Psoas muscle (tissue), 7 donors: ENCODE measurements at regions not wholly inside any gene's neighbourhood (a gene's known extent, or its start where the extent isn't known, plus 50 kb on each side); places are given as distances from the start of the nearest gene placed in this dataset.

Experiments used
- ATAC-seq, 4 donors: fragments of 200-7000 bp; cut with Tn5 transposase; one replicate each; pipeline ENCODE4 v1.9.1; 2020; ENCODE audit warnings: moderate library complexity in 3 of 4, mild to moderate bottlenecking in 2 of 4
- DNase-seq, 2 donors: peaks; one replicate each; pipeline ENCODE4 v3.0.0-alpha.2; 2020
- H3K27ac ChIP-seq: fragments of 200-600 bp; one replicate; pipeline ENCODE4 v1.8.0; 2022
- H3K27me3 ChIP-seq, 3 donors: fragments of 200-600 bp in 1 of 3; one replicate each; pipeline versions ENCODE4 v1.6.1 to v1.8.0; 2013 to 2022; ENCODE audit warnings: low read length in 2 of 3, mild to moderate bottlenecking in 2 of 3, moderate library complexity in 1 of 3; ENCODE audit not compliant: insufficient read depth in 3 of 3
- H3K36me3 ChIP-seq, 2 donors: fragments of 200-600 bp in 1 of 2; one replicate each; pipeline versions ENCODE4 v1.6.1 to v1.8.0; 2013 to 2022; ENCODE audit warnings: low read depth in 1 of 2, mild to moderate bottlenecking in 1 of 2, moderate library complexity in 1 of 2; ENCODE audit not compliant: insufficient read depth in 1 of 2
- H3K4me1 ChIP-seq: fragments of 200-600 bp; one replicate; pipeline ENCODE4 v1.8.0; 2022
- H3K4me3 ChIP-seq: fragments of 200-600 bp; one replicate; pipeline ENCODE4 v1.8.0; 2022; ENCODE audit warnings: mild to moderate bottlenecking
- H3K9me3 ChIP-seq: fragments of 200-600 bp; one replicate; pipeline ENCODE4 v1.8.0; 2022
- CTCF ChIP-seq: fragments of 200-600 bp; IDR thresholded peaks from one replicate; pipeline ENCODE4 v1.8.0; 2022; ENCODE audit warnings: antibody characterized with exemption
- WGBS, 3 donors: extraction: QIAGEN DNeasy Blood & Tissue Kit; methylation state at CpG; one replicate each; pipeline versions ENCODE4 v1.1.6 to v1.1.7; 2013; 5-methylcytosine and 5-hydroxymethylcytosine counted together
- intact Hi-C, 2 donors: fragments of 100-400 bp; cut with DNase I; formaldehyde crosslinking; loops; one replicate each; pipeline versions ENCODE4 v1.11.0 to v1.14.2; 2022
- donor health status: healthy with polysubstance abuse.
- donor health status: DM: no; HTN: no; CAD: no; lungs with moderate emphysema.
- donor health status: Bipolar disorder and iron deficiency.
- donor health status: healthy.
- donor health status: DM: yes; HTN: yes; CAD: no.
- donor health status: DM: no; HTN: no; CAD: no.
- donor health status: DM: yes; HTN: yes; CAD: no.

- ATAC-seq (no peak), DNase-seq (no peak)
- WGBS, 3 donors, result 38 to 52% (median 43%) methylated on average over 4 of the region's 4 CpGs
These were observed 1083.5 kb upstream of the TENM4 start for GRCh38 chr11:80524349-80524748.

DNA sequence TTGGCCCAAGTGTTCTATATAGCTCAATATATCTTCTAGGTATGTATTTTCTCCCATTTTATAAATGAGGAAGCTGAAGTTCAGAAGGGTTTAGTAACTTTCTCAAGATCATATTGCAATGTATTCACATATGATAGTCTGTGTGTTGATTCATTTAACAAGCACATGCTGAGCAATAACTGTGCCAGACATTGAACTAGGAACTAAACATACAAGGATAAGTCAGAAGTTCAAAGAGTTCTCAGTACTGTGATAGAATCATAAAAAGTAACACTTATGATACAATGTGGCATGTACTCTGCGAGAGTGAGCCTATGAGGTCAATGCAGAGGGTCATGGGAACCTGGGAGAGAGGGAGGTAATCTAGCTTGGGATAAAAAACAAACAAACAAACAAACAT is 1082.2 kb upstream of the TENM4 start:
- 63 to 74% (median 70%) methylated on average over 1 of the region's 1 CpG for WGBS, 3 donors
- ATAC-seq (no peak), DNase-seq (no peak)
- no peaks in the 10 kb centered on the region for H3K9me3 ChIP-seq
- H3K36me3 ChIP-seq, result no peaks in the 10 kb centered on the region
- no peak overlapping the region for H3K27ac ChIP-seq
- no peak overlapping the region for H3K4me3 ChIP-seq
- no peaks in the 10 kb centered on the region for H3K27me3 ChIP-seq
- intact Hi-C loops, result no loop called here
- no peak for TF ChIP-seq CTCF
- no peaks in the 10 kb centered on the region for H3K4me1 ChIP-seq

More at GRCh38 chr11:80524349-80524748, 1083.5 kb upstream of the TENM4 start:
- no peaks in the 10 kb centered on the region for H3K36me3 ChIP-seq
- intact Hi-C loops, result no loop called here
- H3K4me3 ChIP-seq, result no peak overlapping the region
- no peaks in the 10 kb centered on the region for H3K27me3 ChIP-seq
- no peak for TF ChIP-seq CTCF
- no peaks in the 10 kb centered on the region for H3K4me1 ChIP-seq
- H3K27ac ChIP-seq, result no peak overlapping the region
- H3K9me3 ChIP-seq, result no peaks in the 10 kb centered on the region

GRCh38 chr11:80521592-80521991 is 1080.8 kb upstream of the TENM4 start:
- no peak for ATAC-seq

DNA sequence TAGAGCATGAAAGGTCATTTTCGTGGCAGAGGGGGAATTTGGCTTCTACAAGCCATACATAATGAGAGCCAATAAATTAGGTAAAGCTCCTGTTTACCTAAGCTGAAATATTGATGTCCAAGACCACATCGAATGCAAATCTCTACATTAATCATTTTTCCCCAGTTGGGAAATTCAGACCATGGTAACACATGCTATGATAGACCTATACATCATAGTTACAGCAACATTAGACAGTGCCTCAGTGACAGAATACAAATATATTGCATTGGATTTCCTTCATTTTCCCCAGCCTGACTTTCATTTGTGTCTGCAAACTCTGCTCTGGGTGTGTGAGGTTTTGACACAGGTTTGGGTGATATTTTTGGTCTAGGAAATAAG is 1079.7 kb upstream of the TENM4 start:
- 18 to 19% (median 18%) methylated on average over 2 of the region's 2 CpGs for WGBS, 3 donors
- intact Hi-C loops, result no loop called here

More at GRCh38 chr11:80521592-80521991, 1080.8 kb upstream of the TENM4 start:
- Histone ChIP-seq H3K9me3 (no peaks in the 10 kb centered on the region), H3K27me3 (no peaks in the 10 kb centered on the region), H3K4me1 (no peaks in the 10 kb centered on the region), H3K36me3 (no peaks in the 10 kb centered on the region), H3K4me3 (no peak overlapping the region), H3K27ac (no peak overlapping the region)
- no peak for DNase-seq
- TF ChIP-seq CTCF, result no peak
- intact Hi-C loops, result no loop called here
- 59 to 74% (median 74%) methylated on average over 3 of the region's 3 CpGs for WGBS, 3 donors

More for the DNA sequence above, 1079.7 kb upstream of the TENM4 start:
- Histone ChIP-seq H3K9me3 (no peaks in the 10 kb centered on the region), H3K27ac (no peak overlapping the region), H3K36me3 (no peaks in the 10 kb centered on the region), H3K4me3 (no peak overlapping the region), H3K27me3 (no peaks in the 10 kb centered on the region), H3K4me1 (no peaks in the 10 kb centered on the region)
- TF ChIP-seq CTCF, result no peak
- ATAC-seq, result no peak
- DNase-seq, result no peak
